HG03442 (cell line): ENCODE measurements at regions not wholly inside any gene's neighbourhood (a gene's known extent, or its start where the extent isn't known, plus 50 kb on each side); places are given as distances from the start of the nearest gene placed in this dataset.
"Not testable (repeated sequence)": the region's sequence is repeated elsewhere in the genome, so short reads cannot be mapped to it uniquely, and the experiment has no call there.

Experiments
- ATAC-seq: cut with Tn5 transposase; IDR thresholded peaks from one replicate; pipeline ENCODE4 v1.9.1; 2021; ENCODE audit warnings: mild to moderate bottlenecking, moderate library complexity; ENCODE audit not compliant: unreplicated experiment

DNA sequence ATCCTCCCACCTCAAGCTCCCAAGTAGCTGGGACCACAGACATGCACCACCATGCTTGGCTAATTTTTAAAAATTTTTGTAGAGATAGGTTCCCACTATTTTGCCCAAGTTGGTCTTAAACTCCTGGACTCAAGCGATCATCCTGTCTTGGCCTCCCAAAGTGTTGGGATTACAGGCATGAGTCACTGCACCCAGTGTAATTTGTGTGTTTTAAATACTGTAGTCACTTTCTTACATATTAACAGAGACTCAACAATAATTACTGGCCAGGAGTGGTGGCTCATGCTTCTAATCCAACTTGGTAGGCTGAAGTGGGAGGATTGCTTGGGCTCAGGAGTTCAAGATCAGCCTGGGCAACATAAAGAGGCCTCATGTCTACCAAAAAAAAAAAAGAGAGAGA, 293.0 kb downstream of the RDH14 start:
- no peak for ATAC-seq

DNA sequence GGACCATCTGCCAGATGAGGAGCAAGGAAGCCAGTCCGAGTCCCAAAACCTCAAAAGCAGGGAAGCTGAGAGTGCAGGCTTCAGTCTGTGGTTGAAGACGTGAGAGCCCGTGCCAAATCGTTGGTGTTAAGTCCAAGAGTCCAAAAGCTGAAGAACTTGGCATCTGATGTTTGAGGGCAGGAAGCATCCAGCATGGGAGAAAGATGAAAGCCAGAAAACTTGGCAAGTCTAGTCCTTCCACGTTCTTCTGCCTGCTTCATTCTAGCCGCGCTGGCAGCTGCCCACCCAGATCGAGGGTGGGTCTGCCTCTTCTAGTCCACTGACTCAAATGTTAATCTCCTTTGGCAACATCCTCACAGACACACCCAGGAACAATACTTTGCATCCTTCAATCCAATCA, 293.8 kb downstream of the RDH14 start:
- not testable (repeated sequence) for ATAC-seq

DNA sequence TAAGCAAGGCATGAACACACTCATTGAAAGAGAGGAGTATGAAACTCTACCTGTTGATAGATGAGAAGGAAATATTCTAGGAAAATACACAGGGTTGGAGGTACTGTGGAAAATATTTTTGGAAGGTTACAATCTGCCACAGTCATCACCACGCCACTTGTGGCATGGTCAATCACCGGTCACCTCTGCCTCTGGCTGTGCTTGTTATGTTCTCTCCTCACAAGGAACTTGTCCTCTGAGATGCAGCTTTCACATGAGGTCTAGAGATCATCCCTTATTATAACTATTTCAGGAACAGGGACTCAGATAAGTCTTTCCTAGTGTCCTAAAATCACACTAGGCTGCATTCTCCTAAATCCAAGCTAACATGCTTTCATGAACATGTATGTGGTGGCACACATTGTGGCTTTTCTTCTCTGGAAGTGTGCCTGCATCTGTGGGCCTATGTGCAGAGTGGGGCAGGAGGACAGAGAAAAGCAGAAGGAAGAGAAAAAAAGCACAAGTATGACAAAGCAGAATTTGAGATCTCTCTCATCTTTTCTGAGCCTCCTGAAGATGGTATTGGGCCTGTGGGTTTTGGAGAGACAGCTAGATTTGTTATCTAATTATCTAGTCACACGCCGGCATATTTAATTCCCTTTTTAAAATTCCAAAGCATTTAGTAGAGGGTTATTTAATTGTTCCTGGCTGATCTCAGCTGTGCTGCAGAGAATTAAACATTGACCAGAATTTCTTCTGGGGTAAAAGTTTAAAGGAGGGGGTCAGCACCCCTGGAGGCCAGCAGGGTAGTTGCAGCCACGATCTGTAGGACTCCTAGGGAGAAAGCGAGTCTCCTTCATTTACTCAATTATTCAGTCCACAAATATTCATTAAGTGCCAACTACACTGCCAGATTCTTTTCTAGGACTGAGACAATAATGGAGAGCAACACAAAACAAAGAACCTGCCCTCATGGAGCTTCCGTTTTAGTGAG, 294.6 kb downstream of the RDH14 start:
- ATAC-seq, result no peak

DNA sequence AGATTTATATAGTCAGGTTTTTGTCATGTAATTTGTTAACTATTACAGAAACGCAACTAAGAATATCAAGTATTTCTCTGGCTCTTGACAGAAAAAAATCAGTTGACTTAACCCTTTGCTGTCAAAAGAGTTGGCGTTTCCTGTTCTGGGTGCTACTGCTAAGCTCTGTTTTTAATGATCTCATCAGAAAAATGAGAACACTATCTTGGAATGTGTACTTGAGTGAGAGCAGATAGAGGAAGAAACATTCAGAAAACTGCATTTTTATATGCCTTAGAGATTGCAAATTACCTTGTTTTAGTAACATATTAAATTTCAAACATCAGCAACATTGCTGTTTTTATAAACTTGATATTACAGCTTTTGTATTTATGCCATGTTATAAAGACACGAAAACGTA, 297.9 kb downstream of the RDH14 start:
- no peak for ATAC-seq

DNA sequence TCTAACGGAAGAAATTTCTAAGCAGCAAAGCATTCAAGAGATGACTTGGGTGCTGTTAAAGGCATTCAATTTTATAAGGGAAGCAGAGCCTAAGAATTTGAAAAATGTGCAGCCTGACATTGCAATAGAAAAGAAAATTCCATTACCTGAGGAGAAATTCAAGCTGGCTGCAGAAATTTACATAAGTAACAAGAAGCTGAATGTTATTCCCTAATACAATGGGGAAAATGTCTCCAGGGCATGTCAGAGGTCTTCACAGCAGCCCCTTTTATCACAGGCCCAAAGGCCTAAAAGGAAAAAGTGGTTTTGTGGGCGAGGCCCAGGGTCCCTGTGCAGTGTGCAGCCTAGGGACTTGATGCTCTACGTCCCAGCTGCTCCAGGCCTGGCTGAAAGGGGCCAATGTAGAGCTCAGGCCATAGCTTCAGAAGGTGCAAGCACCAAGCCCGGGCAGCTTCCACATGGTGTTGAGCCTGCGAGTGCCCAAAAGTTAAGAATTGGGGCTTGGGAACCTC, 306.7 kb downstream of the RDH14 start:
- ATAC-seq, result no peak

DNA sequence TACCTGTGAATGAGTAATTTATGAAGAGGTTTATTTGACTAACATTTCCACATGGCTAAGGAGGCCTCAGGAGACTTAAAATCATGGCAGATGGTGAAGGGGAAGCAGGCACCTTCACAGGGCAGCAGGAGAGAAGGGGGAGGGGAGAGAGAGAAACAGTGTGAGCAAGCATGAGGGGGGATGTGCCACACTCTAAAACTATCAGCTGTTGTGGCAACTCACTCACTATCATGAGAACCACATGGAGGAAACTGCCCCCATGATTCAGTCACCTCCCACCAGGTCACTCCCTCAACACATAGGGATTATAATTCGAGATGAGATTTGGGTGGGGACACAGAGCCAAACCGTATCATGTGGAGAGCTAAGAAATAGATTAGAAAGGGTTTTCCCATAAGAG, 309.0 kb downstream of the RDH14 start:
- ATAC-seq, result no peak

DNA sequence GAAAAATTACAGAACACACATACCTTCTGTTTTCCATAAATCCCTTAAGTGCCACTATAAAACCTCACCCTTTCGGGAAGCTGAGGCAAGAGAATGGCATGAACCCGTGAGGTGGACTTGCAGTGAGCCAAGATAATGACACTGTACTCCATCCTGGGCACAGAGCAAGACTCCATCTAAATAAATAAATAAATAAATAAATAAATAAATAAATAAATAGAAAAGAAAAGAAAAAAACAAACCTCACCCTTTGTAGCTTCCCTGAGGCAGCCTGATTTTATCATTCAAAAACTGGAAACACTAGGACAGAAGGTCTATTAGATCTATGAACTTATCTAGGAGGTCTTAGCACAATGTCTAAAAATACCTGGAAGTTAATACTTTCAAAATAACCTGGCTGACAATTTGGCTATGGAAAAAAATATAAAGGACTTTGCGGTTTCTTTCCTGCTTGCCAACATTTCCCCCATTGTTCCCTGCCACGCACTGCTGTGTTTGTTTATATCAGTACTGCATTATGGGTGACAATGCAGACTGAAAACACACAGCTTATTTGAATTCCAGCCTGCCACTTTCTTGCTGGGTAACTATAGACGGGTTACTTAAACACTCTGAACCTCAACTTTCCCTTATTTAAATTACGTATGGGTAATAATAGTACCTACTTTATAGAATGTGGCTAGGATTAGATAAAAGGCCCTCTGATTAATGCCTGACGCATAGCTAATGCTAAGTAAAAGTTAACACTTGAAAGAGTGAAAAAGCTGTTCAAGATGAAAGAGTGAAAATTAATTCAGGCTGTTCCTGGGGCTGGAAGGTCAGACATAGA, 313.0 kb downstream of the RDH14 start:
- ATAC-seq, result no peak

DNA sequence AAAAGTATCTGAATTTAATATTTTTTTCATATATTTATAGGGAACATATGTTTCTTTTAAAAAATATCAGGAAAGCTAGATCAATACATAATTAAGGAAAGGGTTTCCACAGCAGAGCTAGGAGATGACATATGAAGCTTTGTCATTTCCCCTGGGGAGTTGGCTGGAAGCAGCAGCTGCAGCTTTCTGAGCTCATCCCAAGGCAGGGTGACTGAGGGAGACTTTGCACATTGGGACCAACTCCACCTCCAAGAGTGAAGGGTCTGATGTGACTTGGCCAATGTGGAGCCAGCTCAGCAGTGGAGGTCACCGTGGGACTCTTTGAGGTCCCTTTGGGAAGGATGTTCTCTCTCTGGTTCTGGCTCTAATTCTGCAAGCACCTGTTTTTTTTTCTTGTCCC, 315.1 kb downstream of the RDH14 start:
- ATAC-seq, result no peak

DNA sequence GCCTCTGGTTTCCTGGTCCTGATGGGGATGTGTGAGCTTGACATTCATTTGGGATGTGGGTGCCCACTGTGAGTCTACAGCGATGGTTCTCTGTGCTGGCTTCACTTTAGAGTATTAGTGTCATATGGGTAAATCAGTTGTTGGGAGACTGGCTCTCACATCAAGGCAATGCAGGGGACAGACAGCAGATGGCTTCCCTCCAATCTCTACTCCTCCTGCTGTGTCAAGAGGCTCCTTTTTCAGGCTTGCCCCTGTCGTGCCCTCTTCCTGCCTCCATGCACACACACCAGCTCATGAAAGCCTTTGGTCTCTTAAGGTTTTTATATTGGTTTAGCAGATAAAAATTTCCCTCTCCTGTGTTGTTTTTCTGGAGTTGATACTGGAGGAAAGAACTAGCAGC, 315.6 kb downstream of the RDH14 start:
- ATAC-seq, result no peak

DNA sequence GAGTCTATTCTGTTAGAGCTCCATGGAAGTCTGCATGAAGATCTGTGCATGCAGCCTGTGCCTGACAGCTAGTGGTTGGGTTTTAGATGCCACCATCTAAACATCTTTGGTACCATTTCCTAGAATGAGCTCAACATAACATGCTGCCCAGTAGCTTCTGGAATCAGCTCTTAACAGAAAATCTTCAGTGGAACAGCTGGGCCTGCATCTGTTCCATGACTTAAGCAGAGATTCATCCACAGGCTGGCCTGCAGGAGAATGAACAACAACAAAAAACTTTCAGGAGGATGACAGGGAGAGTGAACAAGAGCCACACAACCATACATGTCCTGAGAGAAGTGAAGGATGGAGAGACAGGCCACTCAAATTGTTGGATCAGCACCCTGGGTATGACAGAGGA, 316.6 kb downstream of the RDH14 start:
- no peak for ATAC-seq

DNA sequence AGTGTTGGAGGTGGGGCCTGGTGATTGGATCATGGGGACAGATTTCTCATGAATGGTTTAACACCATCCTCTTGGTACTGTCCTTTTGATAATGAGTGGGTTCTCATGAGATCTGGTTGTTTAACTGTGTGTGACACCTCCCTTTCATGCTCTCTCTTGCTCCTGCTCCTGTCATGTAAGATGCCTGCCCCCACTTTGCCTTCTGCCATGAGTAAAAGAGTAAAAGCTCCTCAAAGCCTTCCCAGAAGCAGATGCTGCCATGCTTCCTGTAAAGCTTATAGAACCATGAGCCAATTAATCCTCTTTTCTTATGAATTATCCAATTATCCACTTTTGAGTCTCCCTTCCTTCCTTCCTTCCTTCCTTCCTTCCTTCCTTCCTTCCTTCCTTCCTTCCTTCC, 317.7 kb downstream of the RDH14 start:
- no peak for ATAC-seq

DNA sequence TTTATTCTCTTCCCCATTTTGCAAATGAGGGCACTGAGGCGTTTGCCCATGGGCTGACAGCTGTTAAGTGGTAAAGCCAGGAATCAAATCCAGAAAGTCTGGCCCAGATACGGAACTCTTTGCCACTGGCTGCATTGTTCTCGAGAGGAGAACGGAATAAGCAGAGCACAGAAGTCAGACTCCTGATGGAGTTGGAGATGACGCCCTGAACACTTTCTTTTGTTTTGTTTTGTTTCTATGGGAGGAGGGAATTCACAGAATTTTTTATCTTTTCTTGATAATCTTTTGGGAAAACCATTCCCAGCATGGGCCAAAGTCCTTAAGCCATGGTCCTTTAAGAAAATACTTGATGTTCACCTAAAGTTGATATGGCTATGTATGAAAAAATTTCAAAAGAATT, 322.2 kb downstream of the RDH14 start:
- ATAC-seq, result no peak

DNA sequence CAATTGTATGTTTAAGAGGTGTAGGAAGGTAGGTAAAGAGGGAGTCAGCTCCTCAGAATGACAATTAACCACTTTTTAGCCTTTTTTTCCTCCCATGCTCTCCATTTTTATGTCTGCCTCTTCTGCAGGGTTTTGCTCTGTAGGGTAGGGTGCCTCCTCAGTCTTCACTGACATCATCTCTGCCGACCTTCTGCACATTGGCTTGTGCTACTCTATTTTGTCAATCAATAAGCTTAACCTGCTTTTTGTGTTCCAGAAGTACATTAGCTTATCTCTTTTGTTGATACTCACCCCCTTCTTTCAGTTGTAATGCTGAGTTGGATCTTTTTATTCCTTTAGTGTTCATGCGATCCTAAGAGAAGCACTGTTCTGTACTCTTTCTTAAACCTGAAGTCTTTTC, 323.2 kb downstream of the RDH14 start:
- ATAC-seq, result no peak

DNA sequence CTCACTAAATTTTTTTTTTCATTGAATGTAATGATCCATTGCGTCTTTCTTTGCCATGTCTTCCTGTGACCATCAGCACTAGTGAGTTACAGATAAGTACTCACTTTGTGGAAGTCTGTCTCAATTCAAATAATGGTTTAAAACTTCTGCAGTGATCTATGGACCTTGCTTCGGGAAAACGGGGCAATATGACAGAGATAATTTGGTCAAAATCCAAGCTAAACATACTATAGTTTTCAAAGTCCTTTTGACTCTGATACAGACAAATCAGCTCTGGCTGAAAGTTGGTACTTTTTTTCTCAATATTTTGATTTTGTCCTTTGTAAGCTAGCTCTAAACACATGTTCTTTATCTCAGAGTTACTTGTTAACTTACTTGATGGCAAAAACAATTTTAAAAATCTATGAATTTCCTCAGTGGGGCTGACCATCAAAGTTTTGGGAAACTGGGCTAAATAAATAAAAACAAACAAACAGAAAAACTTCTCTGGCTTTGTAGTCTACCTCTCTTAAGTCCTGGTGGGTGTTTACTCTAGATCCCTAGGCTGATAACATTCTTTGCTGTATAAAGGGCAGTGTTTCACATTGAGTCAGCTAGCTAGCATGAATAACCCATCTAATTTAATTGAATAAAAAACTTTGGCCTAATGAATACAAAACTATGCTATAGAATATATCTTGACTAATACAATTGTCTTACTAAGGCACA, 327.6 kb downstream of the RDH14 start:
- ATAC-seq, result no peak

DNA sequence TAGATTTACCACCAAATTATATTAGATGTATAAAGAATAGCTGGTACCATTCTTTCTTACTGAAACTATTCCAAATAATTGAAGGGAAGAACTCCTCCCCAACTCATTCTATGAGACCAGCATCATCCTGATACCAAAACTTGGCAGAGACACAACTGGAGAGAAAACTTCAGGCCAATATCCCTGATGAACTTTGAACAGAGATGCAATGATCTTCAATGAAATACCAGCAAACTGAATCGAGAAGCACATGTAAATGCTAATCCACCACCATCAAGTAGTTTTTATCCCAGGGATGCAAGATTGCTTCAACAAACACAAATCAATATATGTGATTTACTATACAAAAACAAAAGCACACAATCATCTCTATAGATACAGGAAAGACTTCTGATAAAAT, 329.8 kb downstream of the RDH14 start:
- no peak for ATAC-seq

DNA sequence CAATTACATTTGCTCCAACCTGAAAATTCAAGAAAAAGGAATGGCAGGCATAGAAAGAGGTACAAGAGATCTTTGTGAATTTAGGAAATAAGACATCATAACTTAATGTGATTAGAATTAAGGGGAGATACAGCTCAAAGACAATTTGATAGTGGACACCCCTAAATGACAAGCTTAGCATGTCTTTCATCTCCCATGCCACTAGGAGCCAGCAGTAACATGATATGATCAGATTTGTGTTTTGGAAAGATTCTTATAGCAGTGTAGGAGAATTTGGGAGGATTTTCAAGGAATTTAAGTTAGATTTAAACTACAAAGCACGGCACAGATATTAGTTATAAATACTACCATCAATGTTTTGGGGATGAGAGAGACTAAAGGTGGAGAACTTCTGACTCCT, 340.8 kb downstream of the RDH14 start:
- ATAC-seq, result no peak

DNA sequence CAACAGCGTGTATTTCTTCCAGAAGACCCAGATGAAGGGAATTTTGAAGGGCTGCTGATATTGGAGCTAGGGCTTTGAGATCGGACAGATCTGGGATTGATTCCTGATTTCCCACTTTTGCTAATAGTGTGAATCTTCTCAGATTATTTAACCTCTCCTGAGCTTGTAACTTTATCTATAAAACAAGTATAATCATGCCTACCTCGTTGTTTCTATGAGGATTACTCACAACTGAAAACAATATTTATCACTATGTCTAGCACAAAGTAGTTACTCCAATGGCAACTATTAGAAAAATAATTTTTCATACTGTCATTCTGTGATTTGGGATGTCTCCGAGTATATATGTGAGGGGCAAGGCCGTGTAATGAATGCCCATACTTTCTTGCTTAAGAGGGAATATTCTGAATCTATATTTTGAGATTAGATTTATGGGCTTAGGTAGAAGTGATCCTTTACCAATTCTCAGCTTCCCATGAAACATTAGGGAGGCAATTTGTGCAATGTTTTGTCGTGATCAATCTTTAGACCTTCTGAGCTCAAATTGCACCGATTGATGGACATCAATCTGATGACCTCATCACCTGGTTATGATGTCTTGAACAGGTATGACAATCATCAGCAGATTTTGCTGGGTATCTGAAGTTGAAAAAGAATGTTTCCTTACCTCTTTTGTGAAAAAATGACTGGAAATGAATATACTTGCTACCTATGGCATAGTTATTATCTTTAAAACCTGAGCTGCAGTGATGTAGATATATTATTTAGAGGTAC, 339.9 kb downstream of the KCNS3 start:
- no peak for ATAC-seq

DNA sequence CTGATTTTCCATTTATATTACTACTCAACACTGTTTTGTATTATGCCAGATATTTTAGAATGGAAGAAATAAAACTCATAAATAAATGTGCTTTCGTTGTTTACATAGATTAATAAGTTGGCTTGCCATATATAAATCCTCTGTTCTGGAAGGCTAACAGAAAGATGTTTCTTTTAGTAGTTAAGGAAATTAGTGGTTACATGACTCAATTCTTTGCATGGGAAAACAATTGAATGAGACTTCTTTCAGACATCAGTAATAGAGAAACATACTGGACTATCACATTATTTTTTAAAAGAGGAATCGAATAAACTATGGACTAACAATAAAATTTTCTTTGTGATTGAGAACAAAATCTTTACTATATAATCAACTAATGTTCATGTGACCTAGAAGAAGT, 336.5 kb downstream of the KCNS3 start:
- no peak for ATAC-seq

DNA sequence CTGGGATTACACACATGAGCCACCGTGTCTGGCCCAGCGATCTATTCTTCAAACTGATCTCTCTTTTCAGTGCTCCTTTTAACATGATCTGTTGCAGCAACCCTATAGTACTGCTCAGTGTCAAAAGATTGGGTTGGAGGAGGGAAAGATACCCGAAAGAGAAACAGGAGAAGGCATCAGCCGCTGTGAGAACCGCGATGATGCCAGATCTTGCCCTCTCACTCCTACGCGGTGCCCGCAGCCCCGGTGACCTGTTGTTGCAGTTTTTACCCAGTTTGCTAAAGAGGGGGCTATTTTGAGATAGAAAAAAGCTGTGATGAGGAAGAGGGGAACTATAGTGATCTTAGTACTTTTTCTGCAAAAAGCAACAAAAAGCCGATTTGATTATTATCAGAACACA, 335.5 kb downstream of the KCNS3 start:
- no peak for ATAC-seq

DNA sequence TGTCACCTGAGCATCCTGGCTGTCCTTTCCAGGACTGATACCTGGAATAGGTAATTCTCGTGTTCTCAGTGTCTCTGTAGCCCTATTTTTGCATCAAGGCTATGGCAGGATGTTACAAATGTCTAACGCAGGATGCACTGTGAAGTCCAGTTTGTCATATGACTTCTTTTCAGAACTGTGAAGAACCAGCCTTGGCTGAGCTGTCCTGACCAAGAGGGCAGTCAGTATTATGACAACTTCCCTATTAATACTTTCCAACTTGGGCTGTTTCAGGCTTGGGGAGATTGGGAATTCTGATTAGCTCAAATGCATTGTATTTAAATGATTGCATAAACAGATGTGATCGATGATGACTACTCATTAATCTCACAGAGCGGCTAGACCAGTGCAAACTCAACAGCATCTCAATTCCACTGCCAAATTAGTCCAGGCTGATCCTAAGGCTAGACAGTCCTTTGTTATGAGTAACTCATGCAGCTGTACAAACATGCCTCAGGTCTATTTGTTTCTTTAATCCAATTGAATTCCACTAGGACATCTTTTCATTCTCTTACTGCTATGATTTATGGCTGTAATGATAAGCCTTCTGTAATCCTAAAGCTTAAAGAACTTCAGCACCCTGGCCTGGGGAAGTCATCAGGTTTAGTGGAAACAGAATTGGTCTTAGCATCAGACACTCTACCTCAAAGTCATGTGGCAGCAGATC, 331.6 kb downstream of the KCNS3 start:
- no peak for ATAC-seq
